HAP-1 (cell line): ENCODE measurements at regions not wholly inside any gene's neighbourhood (a gene's known extent, or its start where the extent isn't known, plus 50 kb on each side); places are given as distances from the start of the nearest gene placed in this dataset.

Source experiments
- DNase-seq, 2 experiments: peaks; one replicate each; pipeline ENCODE4 v3.0.0-alpha.2; 2016 to 2020; ENCODE audit warnings: low spot score in 2 of 2
- H3K27me3 ChIP-seq: fragments of 250-450 bp; sonication (Bioruptor Pico); 2 replicates; pipeline ENCODE4 v1.5.1; 2020; ENCODE audit warnings: low read depth, mild to moderate bottlenecking, moderate library complexity
- H3K36me3 ChIP-seq: fragments of 250-450 bp; sonication (Bioruptor Pico); replicated peaks from 2 replicates; pipeline ENCODE4 v1.5.1; 2020; ENCODE audit warnings: mild to moderate bottlenecking
- H3K4me1 ChIP-seq: fragments of 250-450 bp; sonication (Bioruptor Pico); 2 replicates; pipeline ENCODE4 v1.5.1; 2020; ENCODE audit warnings: mild to moderate bottlenecking
- H3K4me3 ChIP-seq: fragments of 250-450 bp; sonication (Bioruptor Pico); 2 replicates; pipeline ENCODE4 v1.5.1; 2020; ENCODE audit warnings: mild to moderate bottlenecking, moderate library complexity
- H3K9me3 ChIP-seq: fragments of 250-450 bp; sonication (Bioruptor Pico); 2 replicates; pipeline ENCODE4 v1.5.1; 2020; ENCODE audit warnings: mild to moderate bottlenecking, moderate library complexity
- in situ Hi-C: fragments of 300-500 bp; cut with MboI; formaldehyde crosslinking; loops from 3 replicates; pipeline ENCODE4 v1.14.3; 2020; ENCODE audit warnings: low sequenced_read_pairs, inconsistent platforms, mixed read lengths

DNA sequence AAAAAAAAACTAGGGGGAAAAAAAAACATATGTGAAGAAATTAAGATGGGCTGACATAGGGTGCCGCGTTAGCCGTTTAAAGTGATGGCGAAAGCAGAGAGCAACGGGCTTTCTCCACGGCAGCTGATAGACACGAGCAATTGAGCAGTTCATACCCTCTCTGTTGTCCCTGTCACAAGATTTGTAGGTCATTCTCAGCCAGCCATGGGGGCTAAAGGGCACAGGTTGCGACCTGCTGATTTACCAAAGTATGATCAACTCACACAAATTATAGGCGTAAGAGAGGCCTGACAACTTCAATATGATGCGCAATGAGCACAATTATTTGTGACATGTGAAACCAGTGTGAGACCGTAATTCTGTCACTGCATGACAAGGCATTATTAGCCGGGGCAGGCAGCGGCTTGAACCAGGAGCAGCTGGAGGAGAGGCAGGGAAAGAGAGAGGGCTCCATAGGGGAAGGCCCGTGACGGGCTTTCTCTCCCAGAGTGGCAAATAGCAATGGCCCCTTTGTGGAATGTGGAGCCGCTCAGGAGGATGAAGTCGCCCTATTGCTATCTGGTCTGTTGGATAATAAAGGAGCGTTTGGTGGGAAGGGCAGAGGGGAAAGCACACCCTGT is 195.1 kb upstream of the HABP2 start:
- in situ Hi-C loops, result no loop called here
- Histone ChIP-seq H3K9me3 (no peaks in the 10 kb centered on the region), H3K27me3 (no peaks in the 10 kb centered on the region), H3K4me1 (no peaks in the 10 kb centered on the region), H3K4me3 (no peak overlapping the region), H3K36me3 (no peaks in the 10 kb centered on the region)
- no peak for DNase-seq

- no peaks in the 10 kb centered on the region for H3K9me3 ChIP-seq
- no peaks in the 10 kb centered on the region for H3K4me1 ChIP-seq
- no peaks in the 10 kb centered on the region for H3K27me3 ChIP-seq
- in situ Hi-C loops, result no loop called here
- DNase-seq, result no peak
- H3K4me3 ChIP-seq, result no peak overlapping the region
- no peaks in the 10 kb centered on the region for H3K36me3 ChIP-seq
Measured at GRCh38 chr10:113359655-113360054, 193.2 kb upstream of the HABP2 start.

DNA sequence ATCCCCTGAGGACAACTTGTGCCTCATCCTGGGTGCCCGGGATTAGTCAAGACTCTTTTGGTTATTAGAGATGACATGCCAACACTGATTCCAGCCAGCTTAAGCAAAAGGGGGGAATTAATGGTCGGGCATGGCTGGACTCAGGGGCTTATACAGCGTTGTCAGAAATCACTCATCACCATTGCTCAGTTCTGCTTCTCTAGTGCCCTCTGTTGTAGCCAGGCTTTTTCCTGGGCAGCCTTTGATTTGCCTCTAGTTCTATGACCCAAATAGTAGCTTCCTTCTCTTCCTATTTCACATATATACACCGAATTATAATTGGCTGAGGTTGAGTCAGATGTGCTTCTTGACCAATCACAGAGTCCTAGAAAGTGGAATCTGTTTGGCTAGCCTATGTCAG is 192.0 kb upstream of the HABP2 start:
- no peak overlapping the region for H3K4me3 ChIP-seq
- H3K4me1 ChIP-seq, result no peaks in the 10 kb centered on the region
- in situ Hi-C loops, result no loop called here
- H3K9me3 ChIP-seq, result no peaks in the 10 kb centered on the region
- H3K27me3 ChIP-seq, result no peaks in the 10 kb centered on the region
- no peaks in the 10 kb centered on the region for H3K36me3 ChIP-seq
- no peak for DNase-seq

DNA sequence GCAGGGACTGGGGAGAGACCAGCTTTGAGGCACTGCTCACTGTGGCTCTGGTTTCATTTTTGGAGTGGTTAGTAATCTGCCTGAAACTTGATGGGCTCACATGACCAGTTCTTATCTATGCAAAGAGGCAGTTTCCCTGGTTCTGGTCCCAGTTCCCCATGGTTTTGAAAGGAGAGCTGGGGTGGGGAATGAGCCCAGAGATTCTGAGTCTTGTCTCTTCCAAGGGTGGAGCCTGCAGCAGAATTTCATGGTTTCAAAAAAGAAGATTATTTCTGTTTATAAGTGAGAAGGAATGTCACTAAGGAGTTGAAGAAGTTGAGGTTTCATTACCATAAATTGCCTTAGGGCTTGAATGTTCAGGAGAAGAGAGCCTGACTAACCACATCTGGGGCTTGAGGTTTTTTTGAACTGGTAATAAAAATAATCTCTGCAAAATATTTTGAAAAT is 190.2 kb upstream of the HABP2 start:
- no peaks in the 10 kb centered on the region for H3K36me3 ChIP-seq
- no peaks in the 10 kb centered on the region for H3K4me1 ChIP-seq
- DNase-seq, result no peak
- H3K27me3 ChIP-seq, result no peaks in the 10 kb centered on the region
- no peaks in the 10 kb centered on the region for H3K9me3 ChIP-seq
- H3K4me3 ChIP-seq, result no peak overlapping the region
- in situ Hi-C loops, result no loop called here

DNA sequence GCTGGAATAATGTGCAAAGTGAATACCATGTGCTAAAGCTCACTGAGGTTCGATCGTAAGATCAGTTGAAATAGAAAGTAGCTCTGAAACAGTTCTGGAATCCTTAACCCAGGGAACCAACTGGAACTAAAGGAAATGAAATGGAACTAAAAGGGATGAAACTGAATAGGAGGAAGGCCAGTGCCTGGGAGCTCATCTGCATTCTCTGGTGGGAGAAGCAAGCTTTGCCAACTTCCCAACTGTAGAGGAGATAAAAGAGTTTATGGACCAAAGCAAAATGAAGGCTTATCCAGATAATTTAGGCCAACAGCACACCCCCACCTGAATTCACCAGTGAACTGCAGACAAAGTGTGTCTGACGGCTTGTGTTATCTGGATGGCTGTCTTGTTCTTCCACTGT is 188.6 kb upstream of the HABP2 start:
- Histone ChIP-seq H3K36me3 (no peaks in the 10 kb centered on the region), H3K4me3 (no peak overlapping the region), H3K27me3 (no peaks in the 10 kb centered on the region), H3K4me1 (no peaks in the 10 kb centered on the region), H3K9me3 (no peaks in the 10 kb centered on the region)
- in situ Hi-C loops, result no loop called here
- no peak for DNase-seq

DNA sequence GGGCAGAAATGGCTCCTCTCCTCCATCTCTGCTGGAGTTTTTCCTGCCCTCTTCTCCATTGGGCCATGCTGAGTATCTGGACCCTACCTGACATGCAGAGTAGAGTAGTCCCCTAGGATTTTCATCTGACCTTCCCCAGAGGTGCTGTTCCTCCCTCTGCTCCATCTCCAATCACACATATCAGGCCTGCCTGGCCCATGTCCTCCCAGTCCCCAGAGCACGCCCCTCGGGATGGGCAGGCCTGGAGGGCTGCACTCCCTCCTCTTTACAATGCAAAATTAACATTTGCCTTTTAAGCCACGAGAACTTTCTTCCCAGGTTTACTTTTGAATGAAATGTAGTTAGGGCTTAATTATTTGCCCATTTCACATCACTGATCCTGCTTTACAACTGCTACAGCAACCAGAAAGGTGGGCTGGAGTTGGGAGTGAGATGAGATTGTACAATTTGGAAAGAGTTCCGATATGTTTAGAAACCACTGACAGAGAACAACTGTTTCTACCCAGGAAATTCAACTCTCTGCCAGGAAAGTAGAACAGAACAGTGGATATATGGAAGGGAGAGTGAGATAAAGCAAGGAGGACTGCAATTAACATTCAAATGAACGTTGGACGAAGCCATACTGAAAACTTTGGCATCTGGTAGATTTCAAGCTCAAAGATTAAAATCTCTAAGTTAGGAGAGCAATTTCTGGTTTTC is 184.0 kb upstream of the HABP2 start:
- no peaks in the 10 kb centered on the region for H3K36me3 ChIP-seq
- no peaks in the 10 kb centered on the region for H3K4me1 ChIP-seq
- H3K4me3 ChIP-seq, result no peak overlapping the region
- in situ Hi-C loops, result no loop called here
- H3K9me3 ChIP-seq, result no peaks in the 10 kb centered on the region
- no peak for DNase-seq
- no peaks in the 10 kb centered on the region for H3K27me3 ChIP-seq

DNA sequence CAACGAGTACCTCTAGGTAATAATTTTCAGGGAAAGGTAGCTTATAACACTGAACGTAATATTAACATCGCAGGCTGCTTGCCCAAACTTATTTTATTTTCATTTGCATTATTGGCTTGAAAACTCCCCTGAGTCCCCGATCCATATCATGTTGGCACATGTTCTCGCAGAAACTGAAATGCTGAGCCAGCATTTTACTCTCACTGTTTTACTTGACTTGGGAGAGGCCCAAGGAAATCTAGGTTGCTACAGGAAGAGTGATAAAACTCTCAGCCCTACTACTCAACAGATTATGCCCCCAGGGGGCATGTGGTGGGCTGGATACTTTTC is 183.5 kb upstream of the HABP2 start:
- no peaks in the 10 kb centered on the region for H3K9me3 ChIP-seq
- H3K36me3 ChIP-seq, result no peaks in the 10 kb centered on the region
- no peak for DNase-seq
- no peaks in the 10 kb centered on the region for H3K27me3 ChIP-seq
- in situ Hi-C loops, result no loop called here
- H3K4me1 ChIP-seq, result no peaks in the 10 kb centered on the region
- no peak overlapping the region for H3K4me3 ChIP-seq

- H3K4me3 ChIP-seq, result no peak overlapping the region
- DNase-seq, result no peak
- H3K36me3 ChIP-seq, result no peaks in the 10 kb centered on the region
- in situ Hi-C loops, result no loop called here
- H3K9me3 ChIP-seq, result no peaks in the 10 kb centered on the region
- no peaks in the 10 kb centered on the region for H3K27me3 ChIP-seq
- no peaks in the 10 kb centered on the region for H3K4me1 ChIP-seq
Measured at GRCh38 chr10:113376428-113376827, 176.4 kb upstream of the HABP2 start.

GRCh38 chr10:113379091-113379490 is 173.8 kb upstream of the HABP2 start:
- H3K36me3 ChIP-seq, result no peaks in the 10 kb centered on the region

DNA sequence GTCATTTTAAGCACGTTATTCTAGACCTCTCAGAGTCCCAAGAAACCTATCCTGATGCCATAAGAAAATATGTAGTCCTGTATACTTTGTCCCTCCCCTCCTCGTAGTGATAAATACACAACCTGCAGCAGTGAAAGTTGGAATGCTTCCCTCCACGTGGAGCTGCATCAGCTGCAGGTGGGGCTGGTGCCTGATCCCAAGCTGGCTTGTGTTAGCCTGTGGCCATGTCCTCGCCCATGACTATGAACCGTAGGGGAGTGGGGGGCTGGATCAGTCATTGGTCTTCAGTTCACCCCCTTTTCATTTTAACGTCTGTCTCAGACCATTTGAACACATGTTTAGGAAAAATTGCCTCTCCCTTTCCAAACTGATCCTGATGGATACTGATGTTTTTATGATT is 171.4 kb upstream of the HABP2 start:
- H3K36me3 ChIP-seq, result no peaks in the 10 kb centered on the region
- H3K9me3 ChIP-seq, result no peaks in the 10 kb centered on the region
- H3K27me3 ChIP-seq, result peaks cover 13% of the 10 kb centered on the region
- no peaks in the 10 kb centered on the region for H3K4me1 ChIP-seq
- DNase-seq, result no peak
- in situ Hi-C loops, result loop anchor here (10.0 kb wide), 1 partner anchor 817 kb away; no protein-coding TSS in a partner anchor
- H3K4me3 ChIP-seq, result no peak overlapping the region

More at GRCh38 chr10:113379091-113379490, 173.8 kb upstream of the HABP2 start:
- no peak overlapping the region for H3K4me3 ChIP-seq
- no peaks in the 10 kb centered on the region for H3K9me3 ChIP-seq
- in situ Hi-C loops, result no loop called here
- H3K4me1 ChIP-seq, result no peaks in the 10 kb centered on the region
- H3K27me3 ChIP-seq, result peaks cover 13% of the 10 kb centered on the region
- no peak for DNase-seq

DNA sequence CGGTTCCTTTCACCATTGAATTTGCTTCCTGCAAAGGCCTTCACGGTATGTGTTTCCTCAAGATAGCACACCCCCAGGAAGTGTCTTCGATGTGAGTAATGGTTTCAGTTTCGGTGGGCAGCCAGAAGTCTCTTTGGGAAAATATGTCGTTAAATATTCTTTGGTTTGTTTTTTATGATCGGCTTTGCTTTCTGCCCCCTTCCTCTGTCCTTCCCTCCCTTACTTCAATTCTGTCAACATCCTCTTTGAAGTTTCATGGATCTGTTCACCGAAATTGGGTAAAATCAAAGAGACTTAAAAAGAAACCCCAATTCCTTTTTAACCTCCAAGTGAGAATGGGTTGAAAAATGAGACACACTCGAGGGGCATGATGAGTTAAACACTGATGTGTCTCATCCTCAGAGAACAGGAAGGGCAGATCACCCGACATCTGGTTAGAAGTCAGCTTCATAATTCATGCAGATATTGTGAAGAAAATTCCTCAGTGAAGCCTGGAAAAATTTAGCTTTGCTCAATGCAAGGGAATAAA is 170.8 kb upstream of the HABP2 start:
- Histone ChIP-seq H3K9me3 (no peaks in the 10 kb centered on the region), H3K4me1 (no peaks in the 10 kb centered on the region), H3K4me3 (no peak overlapping the region), H3K36me3 (no peaks in the 10 kb centered on the region), H3K27me3 (peaks cover 13% of the 10 kb centered on the region)
- DNase-seq, result no peak
- in situ Hi-C loops, result loop anchor here (10.0 kb wide), 1 partner anchor 817 kb away; no protein-coding TSS in a partner anchor

DNA sequence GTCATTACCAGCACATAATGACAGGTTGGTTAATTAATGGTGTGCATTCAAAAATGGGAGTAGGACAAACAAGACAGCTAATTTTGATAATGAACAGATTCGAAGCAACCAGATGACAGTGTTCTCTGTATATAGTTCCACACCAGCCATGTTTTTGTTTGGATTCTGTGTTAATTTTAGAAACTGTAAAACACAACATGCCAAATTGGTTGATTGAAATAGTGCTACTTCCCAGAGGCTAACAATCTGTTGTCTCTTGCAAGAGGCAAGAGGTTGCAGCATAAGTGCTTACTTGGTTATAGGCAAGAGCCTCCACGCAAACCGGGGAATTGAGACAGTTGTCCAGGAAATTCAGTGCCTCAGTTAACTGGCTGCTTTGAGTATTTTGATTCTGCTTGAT is 170.2 kb upstream of the HABP2 start:
- in situ Hi-C loops, result loop anchor here (10.0 kb wide), 1 partner anchor 818 kb away; no protein-coding TSS in a partner anchor
- Histone ChIP-seq H3K36me3 (no peaks in the 10 kb centered on the region), H3K4me1 (no peaks in the 10 kb centered on the region), H3K9me3 (no peaks in the 10 kb centered on the region), H3K4me3 (no peak overlapping the region), H3K27me3 (peaks cover 13% of the 10 kb centered on the region)
- DNase-seq, result no peak

GRCh38 chr10:113384181-113384580 is 168.7 kb upstream of the HABP2 start:
- no peak for DNase-seq
- Histone ChIP-seq H3K36me3 (no peaks in the 10 kb centered on the region), H3K4me3 (no peak overlapping the region), H3K9me3 (no peaks in the 10 kb centered on the region), H3K4me1 (no peaks in the 10 kb centered on the region), H3K27me3 (peaks cover 13% of the 10 kb centered on the region)
- in situ Hi-C loops, result loop anchor here (10.0 kb wide), 1 partner anchor 819 kb away; no protein-coding TSS in a partner anchor
